ENCODE measurements at regions not wholly inside any gene's neighbourhood (a gene's known extent, or its start where the extent isn't known, plus 50 kb on each side); places are given as distances from the start of the nearest gene placed in this dataset.

DNA sequence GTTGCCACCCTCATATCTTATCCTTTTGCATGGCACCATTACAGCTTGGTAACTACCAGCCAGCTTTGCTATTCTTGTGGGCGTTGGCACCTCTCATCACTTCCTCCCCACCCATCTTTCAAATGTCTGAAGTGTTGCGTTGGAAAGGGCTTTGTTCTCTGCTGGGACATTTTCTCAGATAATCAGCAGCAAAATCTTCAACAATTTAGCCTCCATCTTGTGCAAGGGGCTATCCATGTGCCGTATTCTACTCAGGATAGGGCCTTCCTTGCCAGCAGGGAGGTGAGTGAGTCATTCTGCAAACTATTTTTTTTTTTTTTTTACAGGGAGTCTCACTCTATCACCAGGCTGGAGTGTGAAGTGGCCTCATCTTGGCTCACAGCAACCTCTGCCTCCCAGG lies 62.1 kb upstream of the NUDT12 start:
- no peak for TF ChIP-seq CEBPB (IDR thresholded peaks at IDR 0.05)

DNA sequence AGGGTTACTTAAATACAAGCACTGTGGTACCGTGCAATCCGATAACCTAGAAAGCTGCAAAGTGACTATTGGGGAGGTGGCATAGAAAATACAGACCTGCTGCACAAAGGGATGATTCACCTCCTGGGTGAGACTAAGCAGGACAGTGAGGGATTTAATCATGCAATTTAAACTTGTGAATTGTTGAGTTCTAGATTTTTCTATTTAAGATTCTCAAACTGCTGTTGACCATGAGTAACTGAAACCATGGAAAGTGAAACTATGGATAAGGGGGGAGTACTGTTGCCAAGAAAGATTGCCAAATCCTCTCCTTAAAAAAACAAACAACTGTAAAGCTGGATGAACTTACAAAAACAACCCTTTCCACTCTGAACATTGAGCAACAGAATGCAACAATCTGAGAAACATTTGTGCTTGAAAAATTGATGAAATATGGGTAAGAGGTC lies 61.5 kb upstream of the NUDT12 start:
- no peak for TF ChIP-seq CEBPB (IDR thresholded peaks at IDR 0.05)
- no peak for TF ChIP-seq EP300 (IDR thresholded peaks at IDR 0.05; ENCODE audit: borderline replicate concordance)
- TF ChIP-seq CREB1 (IDR thresholded peaks at IDR 0.05; ENCODE audit: low read depth): no peak
- no peak for TF ChIP-seq EGR1 (IDR thresholded peaks at IDR 0.05)
- TF ChIP-seq TEAD4 (IDR thresholded peaks at IDR 0.05): no peak
- TF ChIP-seq ZBTB7A (IDR thresholded peaks at IDR 0.05; ENCODE audit: low read depth): no peak
- TF ChIP-seq YY1 (IDR thresholded peaks at IDR 0.05; ENCODE audit: low read depth): no peak
- TF ChIP-seq, protein P1, sequence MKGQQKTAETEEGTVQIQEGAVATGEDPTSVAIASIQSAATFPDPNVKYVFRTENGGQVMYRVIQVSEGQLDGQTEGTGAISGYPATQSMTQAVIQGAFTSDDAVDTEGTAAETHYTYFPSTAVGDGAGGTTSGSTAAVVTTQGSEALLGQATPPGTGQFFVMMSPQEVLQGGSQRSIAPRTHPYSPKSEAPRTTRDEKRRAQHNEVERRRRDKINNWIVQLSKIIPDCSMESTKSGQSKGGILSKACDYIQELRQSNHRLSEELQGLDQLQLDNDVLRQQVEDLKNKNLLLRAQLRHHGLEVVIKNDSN (IDR thresholded peaks at IDR 0.05): no peak
- TF ChIP-seq FOXM1 (IDR thresholded peaks at IDR 0.05; ENCODE audit: borderline replicate concordance, low read depth): no peak
- TF ChIP-seq TAF1 (IDR thresholded peaks at IDR 0.05; ENCODE audit: low read depth): no peak
- TF ChIP-seq TCF12 (IDR thresholded peaks at IDR 0.05; ENCODE audit: low read depth): no peak
- TF ChIP-seq, protein P2, sequence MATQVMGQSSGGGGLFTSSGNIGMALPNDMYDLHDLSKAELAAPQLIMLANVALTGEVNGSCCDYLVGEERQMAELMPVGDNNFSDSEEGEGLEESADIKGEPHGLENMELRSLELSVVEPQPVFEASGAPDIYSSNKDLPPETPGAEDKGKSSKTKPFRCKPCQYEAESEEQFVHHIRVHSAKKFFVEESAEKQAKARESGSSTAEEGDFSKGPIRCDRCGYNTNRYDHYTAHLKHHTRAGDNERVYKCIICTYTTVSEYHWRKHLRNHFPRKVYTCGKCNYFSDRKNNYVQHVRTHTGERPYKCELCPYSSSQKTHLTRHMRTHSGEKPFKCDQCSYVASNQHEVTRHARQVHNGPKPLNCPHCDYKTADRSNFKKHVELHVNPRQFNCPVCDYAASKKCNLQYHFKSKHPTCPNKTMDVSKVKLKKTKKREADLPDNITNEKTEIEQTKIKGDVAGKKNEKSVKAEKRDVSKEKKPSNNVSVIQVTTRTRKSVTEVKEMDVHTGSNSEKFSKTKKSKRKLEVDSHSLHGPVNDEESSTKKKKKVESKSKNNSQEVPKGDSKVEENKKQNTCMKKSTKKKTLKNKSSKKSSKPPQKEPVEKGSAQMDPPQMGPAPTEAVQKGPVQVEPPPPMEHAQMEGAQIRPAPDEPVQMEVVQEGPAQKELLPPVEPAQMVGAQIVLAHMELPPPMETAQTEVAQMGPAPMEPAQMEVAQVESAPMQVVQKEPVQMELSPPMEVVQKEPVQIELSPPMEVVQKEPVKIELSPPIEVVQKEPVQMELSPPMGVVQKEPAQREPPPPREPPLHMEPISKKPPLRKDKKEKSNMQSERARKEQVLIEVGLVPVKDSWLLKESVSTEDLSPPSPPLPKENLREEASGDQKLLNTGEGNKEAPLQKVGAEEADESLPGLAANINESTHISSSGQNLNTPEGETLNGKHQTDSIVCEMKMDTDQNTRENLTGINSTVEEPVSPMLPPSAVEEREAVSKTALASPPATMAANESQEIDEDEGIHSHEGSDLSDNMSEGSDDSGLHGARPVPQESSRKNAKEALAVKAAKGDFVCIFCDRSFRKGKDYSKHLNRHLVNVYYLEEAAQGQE (IDR thresholded peaks at IDR 0.05; ENCODE audit: low read depth): no peak
- TF ChIP-seq RAD21 (IDR thresholded peaks at IDR 0.05; ENCODE audit: low read depth): no peak
- TF ChIP-seq, protein P3, sequence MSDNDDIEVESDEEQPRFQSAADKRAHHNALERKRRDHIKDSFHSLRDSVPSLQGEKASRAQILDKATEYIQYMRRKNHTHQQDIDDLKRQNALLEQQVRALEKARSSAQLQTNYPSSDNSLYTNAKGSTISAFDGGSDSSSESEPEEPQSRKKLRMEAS (IDR thresholded peaks at IDR 0.05): no peak
- TF ChIP-seq NFIC (IDR thresholded peaks at IDR 0.05): no peak

DNA sequence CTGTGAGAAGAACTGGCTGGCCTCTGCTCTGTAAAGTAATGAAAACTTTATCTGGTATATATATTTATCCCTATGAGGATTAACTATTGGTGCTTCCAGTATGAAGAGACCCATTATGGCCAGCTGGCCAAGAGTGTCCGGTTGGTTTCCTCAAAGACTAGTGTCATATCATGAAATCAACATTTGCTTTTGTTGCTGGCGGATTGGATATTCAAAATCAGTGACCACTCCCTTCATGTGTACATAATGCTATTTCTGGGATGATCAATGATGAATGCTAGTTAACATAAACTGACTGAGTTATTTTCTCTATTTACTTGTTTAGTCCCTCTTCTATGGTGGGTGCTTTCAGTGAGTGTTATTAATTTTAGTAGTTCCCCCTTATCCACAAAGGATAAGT lies 60.8 kb upstream of the NUDT12 start:
- no peak for TF ChIP-seq NFIC (IDR thresholded peaks at IDR 0.05)
- TF ChIP-seq TAF1 (IDR thresholded peaks at IDR 0.05; ENCODE audit: low read depth): no peak
- TF ChIP-seq, protein P3 (IDR thresholded peaks at IDR 0.05): no peak
- TF ChIP-seq, protein P2 (IDR thresholded peaks at IDR 0.05; ENCODE audit: low read depth): no peak
- no peak for TF ChIP-seq EP300 (IDR thresholded peaks at IDR 0.05; ENCODE audit: borderline replicate concordance)
- no peak for TF ChIP-seq ZBTB7A (IDR thresholded peaks at IDR 0.05; ENCODE audit: low read depth)
- TF ChIP-seq, protein P1 (IDR thresholded peaks at IDR 0.05): no peak
- TF ChIP-seq CREB1 (IDR thresholded peaks at IDR 0.05; ENCODE audit: low read depth): no peak
- no peak for TF ChIP-seq RAD21 (IDR thresholded peaks at IDR 0.05; ENCODE audit: low read depth)
- no peak for TF ChIP-seq TCF12 (IDR thresholded peaks at IDR 0.05; ENCODE audit: low read depth)
- TF ChIP-seq FOXM1 (IDR thresholded peaks at IDR 0.05; ENCODE audit: borderline replicate concordance, low read depth): no peak
- no peak for TF ChIP-seq CEBPB (IDR thresholded peaks at IDR 0.05)
- no peak for TF ChIP-seq EGR1 (IDR thresholded peaks at IDR 0.05)
- no peak for TF ChIP-seq YY1 (IDR thresholded peaks at IDR 0.05; ENCODE audit: low read depth)
- TF ChIP-seq TEAD4 (IDR thresholded peaks at IDR 0.05): no peak

DNA sequence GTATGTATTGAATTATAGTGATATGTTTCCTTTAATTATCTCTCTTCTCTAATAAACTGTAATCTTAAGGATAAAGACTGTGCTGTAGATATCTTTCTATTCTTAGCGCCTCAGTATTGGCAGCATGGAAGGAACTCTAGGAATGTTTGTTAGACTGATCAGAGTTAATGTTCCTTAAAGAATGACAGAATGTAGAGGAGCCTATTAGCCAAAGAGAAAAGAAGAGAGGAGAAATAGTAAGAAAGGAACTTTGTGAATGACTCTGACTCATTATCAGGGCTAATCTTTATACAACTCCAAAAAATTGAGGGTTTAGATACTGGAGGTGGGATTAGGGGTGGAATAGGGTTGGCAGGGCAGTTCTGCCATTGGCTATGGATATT lies 59.0 kb upstream of the NUDT12 start:
- no peak for TF ChIP-seq RAD21 (IDR thresholded peaks at IDR 0.05; ENCODE audit: low read depth)
- no peak for TF ChIP-seq NFIC (IDR thresholded peaks at IDR 0.05)
- peak; percentile 44; the same call in 1 of the 2 replicates for TF ChIP-seq TEAD4 (IDR thresholded peaks at IDR 0.05)
- TF ChIP-seq TAF1 (IDR thresholded peaks at IDR 0.05; ENCODE audit: low read depth): no peak
- no peak for TF ChIP-seq EGR1 (IDR thresholded peaks at IDR 0.05)

DNA sequence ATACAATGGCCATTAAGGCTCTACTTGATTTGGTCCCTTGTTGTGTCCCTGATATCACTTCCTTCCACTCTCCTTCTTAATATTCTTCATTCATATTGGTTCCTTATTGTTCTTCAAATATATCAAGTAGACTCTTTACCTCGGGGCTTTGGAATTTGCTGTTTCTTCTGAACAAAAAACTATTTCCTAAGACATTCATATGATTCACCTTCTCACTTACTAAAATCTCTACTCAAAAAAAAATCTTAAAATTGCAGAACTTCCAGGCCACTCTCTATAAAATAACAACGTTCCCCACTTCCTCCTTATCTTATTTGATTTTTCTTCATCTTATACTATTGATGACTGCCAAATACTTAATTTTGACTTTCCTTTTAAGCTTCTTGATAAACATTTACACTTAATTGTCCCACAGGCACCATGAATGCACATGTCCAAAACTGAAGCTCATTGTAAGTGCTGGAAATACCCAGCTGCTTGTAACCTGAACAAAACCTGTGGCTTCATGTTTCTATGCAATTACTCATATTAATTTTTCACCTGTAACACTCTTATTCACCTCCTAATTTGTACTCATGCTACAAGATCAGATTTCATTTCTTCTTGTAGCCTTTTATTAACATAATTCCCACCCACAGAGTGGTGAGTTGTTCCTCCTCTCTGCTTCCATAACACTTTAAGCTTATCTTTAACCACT lies 58.4 kb upstream of the NUDT12 start:
- TF ChIP-seq ZBTB7A (IDR thresholded peaks at IDR 0.05; ENCODE audit: low read depth): no peak
- no peak for TF ChIP-seq TEAD4 (IDR thresholded peaks at IDR 0.05)
- peak; percentile 22; the same call in 1 of the 2 replicates for TF ChIP-seq EP300 (IDR thresholded peaks at IDR 0.05; ENCODE audit: borderline replicate concordance)
- TF ChIP-seq YY1 (IDR thresholded peaks at IDR 0.05; ENCODE audit: low read depth): no peak
- no peak for TF ChIP-seq CREB1 (IDR thresholded peaks at IDR 0.05; ENCODE audit: low read depth)
- TF ChIP-seq, protein P3 (IDR thresholded peaks at IDR 0.05): no peak; the same call in 1 of the 2 replicates

DNA sequence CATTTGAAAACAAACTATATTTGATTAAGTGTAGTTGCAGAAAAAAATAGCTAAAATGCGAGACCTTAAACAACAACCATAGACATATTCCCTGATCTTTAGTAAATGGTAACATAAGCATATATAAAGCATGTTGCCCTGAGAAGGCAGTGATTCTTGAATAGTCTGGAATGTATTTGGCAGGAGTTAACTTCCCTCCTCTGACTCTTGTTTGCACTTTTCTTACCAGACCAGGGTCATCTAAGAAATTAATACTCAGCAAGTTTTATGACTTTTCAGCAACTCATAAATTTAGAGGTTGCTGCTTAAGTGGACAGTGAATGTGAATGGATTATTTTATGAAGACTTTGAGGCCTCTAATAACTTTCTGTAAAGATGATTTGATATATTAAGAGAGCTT lies 55.3 kb upstream of the NUDT12 start:
- TF ChIP-seq TEAD4 (IDR thresholded peaks at IDR 0.05) (no peak), CREB1 (IDR thresholded peaks at IDR 0.05; ENCODE audit: low read depth) (no peak), RAD21 (IDR thresholded peaks at IDR 0.05; ENCODE audit: low read depth) (no peak), CEBPB (IDR thresholded peaks at IDR 0.05) (no peak), YY1 (IDR thresholded peaks at IDR 0.05; ENCODE audit: low read depth) (no peak), NFIC (IDR thresholded peaks at IDR 0.05) (no peak), EP300 (IDR thresholded peaks at IDR 0.05; ENCODE audit: borderline replicate concordance) (no peak), ZBTB7A (IDR thresholded peaks at IDR 0.05; ENCODE audit: low read depth) (no peak), TAF1 (IDR thresholded peaks at IDR 0.05; ENCODE audit: low read depth) (no peak)
- TF ChIP-seq, protein P3 (IDR thresholded peaks at IDR 0.05): no peak
- TF ChIP-seq, protein P2 (IDR thresholded peaks at IDR 0.05; ENCODE audit: low read depth): no peak
- TF ChIP-seq, protein P1 (IDR thresholded peaks at IDR 0.05): no peak
